ENCODE measurements at regions not wholly inside any gene's neighbourhood (a gene's known extent, or its start where the extent isn't known, plus 50 kb on each side); places are given as distances from the start of the nearest gene placed in this dataset.

GRCh38 chr21:15442743-15443469 lies 286.9 kb upstream of the USP25 start:
- ChIA-PET CTCF (ENCODE audit: low intra/inter-chr PET ratio) (no interaction called here), POLR2A (no interaction called here)
- TF ChIP-seq ZC3H11A (IDR thresholded peaks at IDR 0.05; ENCODE audit: low read depth, low read length) (no peak), MEIS2 (IDR thresholded peaks at IDR 0.05; ENCODE audit: partially characterized antibody) (peak; percentile 73), RFX5 (IDR thresholded peaks at IDR 0.05; ENCODE audit: low read depth, low read length) (no peak), ZNF436 (CRISPR knock-in tag; IDR thresholded peaks at IDR 0.05) (no peak), PBX2 (CRISPR knock-in tag; IDR thresholded peaks at IDR 0.05; ENCODE audit: low read depth) (no peak), PBX2 (tag; conservative IDR thresholded peaks at IDR 0.05; ENCODE audit: low read depth) (peak; percentile 89), ZNF41 (CRISPR knock-in tag; conservative IDR thresholded peaks at IDR 0.05) (no peak), ZNF140 (CRISPR knock-in tag; IDR thresholded peaks at IDR 0.05) (no peak), PKNOX1 (IDR thresholded peaks at IDR 0.05) (peak; percentile 68)
- WGBS (ENCODE audit: insufficient coverage, low coverage, missing lambda C conversion rate), result 10% methylated on average over 6 of the region's 6 CpGs
- Histone ChIP-seq H3K79me2 (ENCODE audit: control insufficient read depth, insufficient read depth, low read length) (no peaks in the 10 kb centered on the region), H2AFZ (ENCODE audit: low read depth, low read length) (no peak overlapping the region), H4K20me1 (replicated peaks; ENCODE audit: control insufficient read depth, insufficient read depth, low read length) (no peaks in the 10 kb centered on the region), H3K9me3 (replicated peaks; ENCODE audit: control insufficient read depth, insufficient read depth, low read depth, low read length) (no peaks in the 10 kb centered on the region), H3K27me3 (ENCODE audit: control insufficient read depth in 2 of 2, insufficient read depth in 2 of 2, low read length in 2 of 2) (no peaks in the 10 kb centered on the region), H3K4me3 (no peak overlapping the region), H3K4me1 (replicated peaks in 1 of 2; ENCODE audit: control insufficient read depth in 2 of 2, insufficient read depth in 2 of 2, low read length in 2 of 2) (0 out of 5 replicates have a peak, but pooled peaks cover 0 to 4% of the 10 kb centered on the region in 2 experiments), H3K36me3 (ENCODE audit: control insufficient read depth, insufficient read depth, low read length) (no peaks in the 10 kb centered on the region), H3K9ac (ENCODE audit: insufficient read depth in 1 of 2, low read depth in 2 of 2, low read length in 2 of 2) (no peak overlapping the region), H3K4me2 (ENCODE audit: insufficient read depth, low read length) (no peak overlapping the region), H3K9me1 (ENCODE audit: control insufficient read depth, insufficient read depth, low read length) (no peaks in the 10 kb centered on the region), H3K27ac (ENCODE audit: extremely low read depth, low read depth, low read length) (no peak overlapping the region)
- in situ Hi-C loops (cut with MboI) (no loop called here), intact Hi-C loops (cut with micrococcal nuclease) (no loop called here)
- BruUV-seq (replicated peaks), result no TSS peak
- ATAC-seq (no peak), DNase-seq (ENCODE audit: extremely low read depth in 1 of 4, low spot score in 3 of 4) (no peak), FAIRE-seq (no peak)
